MM.1S (cell line): ENCODE measurements at regions not wholly inside any gene's neighbourhood (a gene's known extent, or its start where the extent isn't known, plus 50 kb on each side); places are given as distances from the start of the nearest gene placed in this dataset.

Experiments
- DNase-seq: peaks from one replicate; pipeline ENCODE4 v3.0.0-alpha.2; 2015
- H2AFZ ChIP-seq: fragments of 300-600 bp; sonication (generic); 2 replicates; pipeline ENCODE4 v1.6.0; 2016; ENCODE audit warnings: antibody characterized with exemption, low read length
- H3F3A ChIP-seq: fragments of 300-600 bp; sonication (generic); 2 replicates; pipeline ENCODE4 v1.6.1; 2016; ENCODE audit warnings: mild to moderate bottlenecking, antibody characterized with exemption, low read length, moderate library complexity, mixed read lengths; ENCODE audit not compliant: insufficient read depth
- H3K27ac ChIP-seq: fragments of 300-600 bp; sonication (generic); 2 replicates; pipeline ENCODE4 v1.5.1; 2016; ENCODE audit warnings: mild to moderate bottlenecking, low read length
- H3K27me3 ChIP-seq: fragments of 300-600 bp; sonication (generic); replicated peaks from 2 replicates; pipeline ENCODE4 v1.6.0; 2016; ENCODE audit warnings: low read length; ENCODE audit not compliant: insufficient read depth
- H3K36me3 ChIP-seq: fragments of 300-600 bp; sonication (generic); replicated peaks from 2 replicates; pipeline ENCODE4 v1.6.1; 2016; ENCODE audit warnings: mild to moderate bottlenecking, low read length, mixed read lengths; ENCODE audit not compliant: insufficient read depth
- H3K4me1 ChIP-seq: fragments of 300-600 bp; sonication (generic); 2 replicates; pipeline ENCODE4 v1.6.1; 2016; ENCODE audit warnings: low read length, mixed read lengths
- H3K4me2 ChIP-seq: fragments of 300-600 bp; sonication (generic); 2 replicates; pipeline ENCODE4 v1.6.0; 2016; ENCODE audit warnings: low read depth, low read length
- H3K4me3 ChIP-seq: fragments of 300-600 bp; sonication (generic); 2 replicates; pipeline ENCODE4 v1.5.1; 2016; ENCODE audit warnings: low read length, mixed read lengths
- H3K79me2 ChIP-seq: fragments of 300-600 bp; sonication (generic); 2 replicates; pipeline ENCODE4 v1.6.1; 2016; ENCODE audit warnings: mixed run types, low read length, mixed read lengths
- H3K9ac ChIP-seq: fragments of 300-600 bp; sonication (generic); 2 replicates; pipeline ENCODE4 v1.6.1; 2016; ENCODE audit warnings: low read length, mixed read lengths
- H3K9me2 ChIP-seq: fragments of 300-600 bp; sonication (generic); replicated peaks from 2 replicates; pipeline ENCODE4 v1.6.1; 2016; ENCODE audit warnings: mild to moderate bottlenecking, low read length, mixed read lengths; ENCODE audit not compliant: insufficient read depth
- H3K9me3 ChIP-seq: fragments of 300-600 bp; sonication (generic); replicated peaks from 2 replicates; pipeline ENCODE4 v1.6.1; 2016; ENCODE audit warnings: mild to moderate bottlenecking, low read length, mixed read lengths; ENCODE audit not compliant: insufficient read depth
- H4K20me1 ChIP-seq: fragments of 300-600 bp; sonication (generic); 2 replicates; pipeline ENCODE4 v1.6.1; 2016; ENCODE audit warnings: mild to moderate bottlenecking, low read length, moderate library complexity, mixed read lengths; ENCODE audit not compliant: insufficient read depth
- EZH2 ChIP-seq: fragments of 300-600 bp; sonication (generic); optimal IDR thresholded peaks from 2 replicates; pipeline ENCODE3; 2017; ENCODE audit warnings: low read depth, mild to moderate bottlenecking, antibody characterized with exemption, low read length, mixed read lengths
- EZH2phosphoT487 ChIP-seq: fragments of 300-600 bp; sonication (generic); IDR thresholded peaks from 2 replicates; pipeline ENCODE4 v1.6.1; 2018; ENCODE audit warnings: antibody characterized with exemption, low read length
- TF ChIP-seq, protein P1 (sequence below): fragments of 300-600 bp; sonication (generic); IDR thresholded peaks from 2 replicates; pipeline ENCODE4 v1.5.1; 2016; ENCODE audit warnings: antibody characterized with exemption, low read length, mixed read lengths

GRCh38 chr2:118706371-118706770, 141.1 kb downstream of the EN1 start:
- Histone ChIP-seq H3K9me2 (no peaks in the 10 kb centered on the region), H3K9me3 (no peaks in the 10 kb centered on the region), H3K4me3 (no peak overlapping the region), H3K9ac (no peak overlapping the region), H3K4me2 (no peak overlapping the region), H3F3A (no peaks in the 10 kb centered on the region), H3K27me3 (no peaks in the 10 kb centered on the region), H3K36me3 (no peaks in the 10 kb centered on the region), H4K20me1 (no peaks in the 10 kb centered on the region), H3K79me2 (no peaks in the 10 kb centered on the region), H2AFZ (no peak overlapping the region), H3K27ac (no peak overlapping the region), H3K4me1 (no peaks in the 10 kb centered on the region)
- no peak for DNase-seq
- TF ChIP-seq, protein P1, sequence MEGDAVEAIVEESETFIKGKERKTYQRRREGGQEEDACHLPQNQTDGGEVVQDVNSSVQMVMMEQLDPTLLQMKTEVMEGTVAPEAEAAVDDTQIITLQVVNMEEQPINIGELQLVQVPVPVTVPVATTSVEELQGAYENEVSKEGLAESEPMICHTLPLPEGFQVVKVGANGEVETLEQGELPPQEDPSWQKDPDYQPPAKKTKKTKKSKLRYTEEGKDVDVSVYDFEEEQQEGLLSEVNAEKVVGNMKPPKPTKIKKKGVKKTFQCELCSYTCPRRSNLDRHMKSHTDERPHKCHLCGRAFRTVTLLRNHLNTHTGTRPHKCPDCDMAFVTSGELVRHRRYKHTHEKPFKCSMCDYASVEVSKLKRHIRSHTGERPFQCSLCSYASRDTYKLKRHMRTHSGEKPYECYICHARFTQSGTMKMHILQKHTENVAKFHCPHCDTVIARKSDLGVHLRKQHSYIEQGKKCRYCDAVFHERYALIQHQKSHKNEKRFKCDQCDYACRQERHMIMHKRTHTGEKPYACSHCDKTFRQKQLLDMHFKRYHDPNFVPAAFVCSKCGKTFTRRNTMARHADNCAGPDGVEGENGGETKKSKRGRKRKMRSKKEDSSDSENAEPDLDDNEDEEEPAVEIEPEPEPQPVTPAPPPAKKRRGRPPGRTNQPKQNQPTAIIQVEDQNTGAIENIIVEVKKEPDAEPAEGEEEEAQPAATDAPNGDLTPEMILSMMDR: no peak
- TF ChIP-seq EZH2phosphoT487 (no peak), EZH2 (no peak)

GRCh38 chr2:118705032-118705431, 142.4 kb downstream of the EN1 start:
- no peak overlapping the region for H2AFZ ChIP-seq

GRCh38 chr2:118699447-118700175, 147.8 kb downstream of the EN1 start:
- Histone ChIP-seq H3K27me3 (no peaks in the 10 kb centered on the region), H3K9me2 (no peaks in the 10 kb centered on the region), H3K27ac (peak overlapping the region; percentile 60; the same call in 1 of the 2 replicates), H3K4me2 (no peak overlapping the region; the same call in 1 of the 2 replicates), H2AFZ (no peak overlapping the region), H3K4me1 (peaks cover 10% of the 10 kb centered on the region), H3K9ac (no peak overlapping the region), H3K36me3 (no peaks in the 10 kb centered on the region), H3K9me3 (no peaks in the 10 kb centered on the region), H3K79me2 (no peaks in the 10 kb centered on the region), H3K4me3 (no peak overlapping the region), H4K20me1 (no peaks in the 10 kb centered on the region), H3F3A (peaks cover 7% of the 10 kb centered on the region; the same call in 1 of the 2 replicates)
- TF ChIP-seq EZH2phosphoT487 (no peak), EZH2 (no peak)
- TF ChIP-seq, protein P1: no peak
- DNase-seq: no peak

More at GRCh38 chr2:118705032-118705431, 142.4 kb downstream of the EN1 start:
- no peaks in the 10 kb centered on the region for H3K4me1 ChIP-seq
- no peak for DNase-seq
- H3K4me3 ChIP-seq: no peak overlapping the region
- no peaks in the 10 kb centered on the region for H3K9me3 ChIP-seq
- no peak overlapping the region for H3K4me2 ChIP-seq
- TF ChIP-seq EZH2phosphoT487 (no peak), EZH2 (no peak)
- TF ChIP-seq, protein P1: no peak
- no peak overlapping the region for H3K9ac ChIP-seq
- H3K36me3 ChIP-seq: no peaks in the 10 kb centered on the region
- no peaks in the 10 kb centered on the region for H4K20me1 ChIP-seq
- H3K79me2 ChIP-seq: no peaks in the 10 kb centered on the region
- H3K27me3 ChIP-seq: no peaks in the 10 kb centered on the region
- H3K9me2 ChIP-seq: no peaks in the 10 kb centered on the region
- no peak overlapping the region for H3K27ac ChIP-seq
- no peaks in the 10 kb centered on the region for H3F3A ChIP-seq
